Endothelial cell (in vitro differentiated cells): ENCODE measurements at regions not wholly inside any gene's neighbourhood (a gene's known extent, or its start where the extent isn't known, plus 50 kb on each side); places are given as distances from the start of the nearest gene placed in this dataset.

Experiments
- DNase-seq: peaks from one replicate; pipeline ENCODE4 v3.0.0; 2021; ENCODE audit warnings: low spot score
- H3K27ac Mint-ChIP-seq: one replicate; pipeline ENCODE4 v1.8.0; 2021; ENCODE audit warnings: mixed read lengths, inconsistent platforms; ENCODE audit not compliant: unreplicated experiment
- H3K27me3 Mint-ChIP-seq: one replicate; pipeline ENCODE4 v1.8.0; 2021; ENCODE audit warnings: mild to moderate bottlenecking, moderate library complexity, mixed read lengths, inconsistent platforms; ENCODE audit not compliant: unreplicated experiment
- H3K36me3 Mint-ChIP-seq: one replicate; pipeline ENCODE4 v1.8.0; 2021; ENCODE audit warnings: mild to moderate bottlenecking, low read depth, mixed read lengths, inconsistent platforms; ENCODE audit not compliant: unreplicated experiment
- H3K4me1 Mint-ChIP-seq: one replicate; pipeline ENCODE4 v1.8.0; 2021; ENCODE audit warnings: mild to moderate bottlenecking, mixed read lengths, inconsistent platforms; ENCODE audit not compliant: unreplicated experiment
- H3K4me3 Mint-ChIP-seq: one replicate; pipeline ENCODE4 v1.8.0; 2021; ENCODE audit warnings: mild to moderate bottlenecking, mixed read lengths, inconsistent platforms; ENCODE audit not compliant: unreplicated experiment
- H3K9me3 Mint-ChIP-seq: one replicate; pipeline ENCODE4 v1.8.0; 2021; ENCODE audit warnings: mixed read lengths, inconsistent platforms; ENCODE audit not compliant: unreplicated experiment
- TF ChIP-seq, protein P1 (sequence below): fragments of 200-600 bp; sonication (generic); IDR thresholded peaks from one replicate; pipeline ENCODE4 v1.5.0; 2021; ENCODE audit warnings: antibody characterized with exemption; ENCODE audit not compliant: unreplicated experiment

DNA sequence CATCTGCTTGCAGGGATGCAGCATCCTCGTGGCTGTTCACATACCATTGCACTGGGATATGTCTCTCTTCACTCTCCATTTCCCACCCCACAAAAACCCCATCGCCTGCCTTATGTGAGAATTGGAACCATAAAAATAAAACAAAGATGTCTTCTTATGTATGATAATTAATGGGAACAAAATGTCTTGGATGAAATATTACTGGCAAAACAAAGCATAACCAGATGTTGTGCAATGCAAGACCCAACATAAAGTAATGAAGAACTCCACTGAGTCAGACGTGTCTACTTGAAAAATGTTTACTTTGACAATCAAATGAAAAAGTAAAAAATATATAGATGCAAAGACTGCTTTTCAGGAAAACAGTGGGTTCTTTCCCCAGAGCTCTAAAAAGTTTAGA, 611.3 kb upstream of the SYT4 start:
- TF ChIP-seq, protein P1, sequence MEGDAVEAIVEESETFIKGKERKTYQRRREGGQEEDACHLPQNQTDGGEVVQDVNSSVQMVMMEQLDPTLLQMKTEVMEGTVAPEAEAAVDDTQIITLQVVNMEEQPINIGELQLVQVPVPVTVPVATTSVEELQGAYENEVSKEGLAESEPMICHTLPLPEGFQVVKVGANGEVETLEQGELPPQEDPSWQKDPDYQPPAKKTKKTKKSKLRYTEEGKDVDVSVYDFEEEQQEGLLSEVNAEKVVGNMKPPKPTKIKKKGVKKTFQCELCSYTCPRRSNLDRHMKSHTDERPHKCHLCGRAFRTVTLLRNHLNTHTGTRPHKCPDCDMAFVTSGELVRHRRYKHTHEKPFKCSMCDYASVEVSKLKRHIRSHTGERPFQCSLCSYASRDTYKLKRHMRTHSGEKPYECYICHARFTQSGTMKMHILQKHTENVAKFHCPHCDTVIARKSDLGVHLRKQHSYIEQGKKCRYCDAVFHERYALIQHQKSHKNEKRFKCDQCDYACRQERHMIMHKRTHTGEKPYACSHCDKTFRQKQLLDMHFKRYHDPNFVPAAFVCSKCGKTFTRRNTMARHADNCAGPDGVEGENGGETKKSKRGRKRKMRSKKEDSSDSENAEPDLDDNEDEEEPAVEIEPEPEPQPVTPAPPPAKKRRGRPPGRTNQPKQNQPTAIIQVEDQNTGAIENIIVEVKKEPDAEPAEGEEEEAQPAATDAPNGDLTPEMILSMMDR, result no peak
- Mint-ChIP-seq H3K4me3 (no peak overlapping the region), H3K4me1 (no peaks in the 10 kb centered on the region), H3K27me3 (no peaks in the 10 kb centered on the region), H3K27ac (no peak overlapping the region), H3K36me3 (no peaks in the 10 kb centered on the region), H3K9me3 (no peaks in the 10 kb centered on the region)
- DNase-seq, result no peak

DNA sequence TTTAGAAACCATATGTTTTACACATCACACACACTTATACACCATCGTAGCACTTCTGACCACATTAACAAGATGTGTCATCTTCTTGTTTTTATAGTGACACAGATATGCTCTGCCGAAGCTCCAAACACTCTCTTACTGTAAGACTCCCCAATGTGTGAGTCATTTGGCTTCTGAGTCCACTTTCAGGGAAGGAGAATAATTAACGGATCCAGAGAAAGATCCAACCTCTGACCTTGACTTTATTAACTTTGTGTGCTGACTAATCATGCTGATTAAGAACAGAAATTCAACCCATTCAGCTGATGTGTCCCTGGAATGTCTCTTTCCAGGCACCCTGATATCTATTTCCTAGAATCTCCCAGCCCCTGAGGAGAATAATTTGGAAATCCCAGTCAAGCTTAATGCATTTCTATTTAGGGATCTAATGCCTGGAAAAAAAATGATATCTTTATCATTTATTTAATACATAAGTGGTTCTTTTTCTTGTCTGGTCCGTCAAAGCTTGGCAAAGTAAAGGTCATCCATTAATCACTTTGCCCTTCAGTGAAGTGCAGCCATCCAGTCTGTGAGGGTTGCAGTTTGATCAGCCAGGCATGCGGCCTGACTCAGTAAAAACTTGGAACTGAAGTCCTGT, 615.8 kb upstream of the SYT4 start:
- no peaks in the 10 kb centered on the region for H3K9me3 Mint-ChIP-seq
- H3K36me3 Mint-ChIP-seq, result no peaks in the 10 kb centered on the region
- TF ChIP-seq, protein P1, result no peak
- no peaks in the 10 kb centered on the region for H3K27me3 Mint-ChIP-seq
- H3K27ac Mint-ChIP-seq, result no peak overlapping the region
- no peak overlapping the region for H3K4me3 Mint-ChIP-seq
- H3K4me1 Mint-ChIP-seq, result no peaks in the 10 kb centered on the region
- no peak for DNase-seq

DNA sequence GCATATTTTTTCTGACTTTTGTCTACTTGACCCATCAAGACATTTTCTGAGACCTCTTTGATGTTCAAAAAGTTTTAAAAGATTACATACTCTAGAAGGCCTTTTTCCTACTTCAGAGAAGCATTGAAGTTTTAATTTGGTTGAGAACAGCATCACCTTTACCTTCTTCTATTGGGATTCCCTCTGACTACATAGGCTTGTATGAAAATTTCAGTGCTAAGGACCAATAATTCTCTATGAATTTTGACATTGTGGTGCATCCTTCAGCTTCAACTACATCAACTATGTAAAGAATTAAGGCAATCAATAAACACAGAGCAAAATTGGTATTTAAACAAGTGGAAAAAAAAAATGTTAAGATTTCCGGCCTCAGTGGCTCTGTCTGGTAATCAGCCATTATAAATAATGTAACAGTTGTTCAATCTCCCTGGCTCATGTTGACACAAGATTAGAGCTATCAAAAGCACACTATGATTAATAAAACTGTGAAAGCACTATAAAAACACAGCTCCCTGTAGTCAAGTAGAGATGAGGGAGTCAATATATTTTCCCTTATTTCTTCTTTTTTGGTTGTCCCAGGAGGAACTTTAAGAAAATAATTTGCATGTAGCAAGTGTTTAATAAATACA, 627.0 kb upstream of the SYT4 start:
- H3K4me3 Mint-ChIP-seq, result no peak overlapping the region
- DNase-seq, result no peak
- H3K4me1 Mint-ChIP-seq, result no peaks in the 10 kb centered on the region
- TF ChIP-seq, protein P1, result no peak
- H3K36me3 Mint-ChIP-seq, result no peaks in the 10 kb centered on the region
- H3K27ac Mint-ChIP-seq, result no peak overlapping the region
- H3K27me3 Mint-ChIP-seq, result no peaks in the 10 kb centered on the region
- no peaks in the 10 kb centered on the region for H3K9me3 Mint-ChIP-seq

DNA sequence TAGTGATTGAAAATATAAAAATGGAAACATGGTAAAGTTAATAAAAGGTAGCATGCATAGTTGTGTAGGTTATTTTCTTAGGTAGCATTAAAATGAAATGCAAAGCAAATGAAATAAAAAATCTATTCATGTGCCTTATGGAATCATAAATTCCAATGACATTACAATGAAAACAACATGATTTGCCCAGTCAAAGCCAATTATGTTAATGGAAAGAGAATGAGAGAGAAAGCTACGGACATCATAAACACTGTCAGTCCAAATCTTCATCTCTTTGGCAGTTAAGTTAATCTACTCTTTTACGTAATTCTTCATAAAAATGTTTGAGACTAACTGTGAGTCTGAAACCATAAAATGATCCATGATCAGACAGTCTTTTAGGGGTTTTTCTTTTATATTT, 636.7 kb upstream of the SYT4 start:
- Mint-ChIP-seq H3K4me3 (no peak overlapping the region), H3K27me3 (peaks cover 2% of the 10 kb centered on the region), H3K27ac (no peak overlapping the region), H3K36me3 (no peaks in the 10 kb centered on the region), H3K9me3 (no peaks in the 10 kb centered on the region), H3K4me1 (no peaks in the 10 kb centered on the region)
- no peak for DNase-seq
- TF ChIP-seq, protein P1, result no peak

DNA sequence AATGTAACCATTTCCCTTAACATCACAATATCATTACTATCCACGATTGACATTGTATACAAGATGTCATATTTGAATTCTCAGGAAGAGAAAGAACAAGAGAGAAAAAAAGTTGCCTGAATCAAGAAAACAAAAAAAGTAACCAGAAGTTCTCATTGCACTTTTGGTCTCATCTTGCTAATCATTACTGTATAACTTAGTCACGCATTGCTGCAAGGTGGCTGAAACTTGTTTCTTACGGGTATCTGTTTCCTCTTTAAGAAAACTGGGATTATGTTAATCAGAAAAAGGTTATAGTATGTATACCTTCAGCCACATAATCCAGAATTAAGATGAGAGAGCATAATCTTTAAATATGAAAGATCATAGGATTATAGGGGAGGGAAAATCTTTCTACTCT, 639.7 kb upstream of the SYT4 start:
- TF ChIP-seq, protein P1, result no peak
- H3K9me3 Mint-ChIP-seq, result no peaks in the 10 kb centered on the region
- no peak for DNase-seq
- H3K4me3 Mint-ChIP-seq, result no peak overlapping the region
- no peaks in the 10 kb centered on the region for H3K36me3 Mint-ChIP-seq
- H3K27me3 Mint-ChIP-seq, result peaks cover 2% of the 10 kb centered on the region
- no peak overlapping the region for H3K27ac Mint-ChIP-seq
- H3K4me1 Mint-ChIP-seq, result no peaks in the 10 kb centered on the region
